Lower leg skin (tissue), 3 donors: ENCODE measurements at regions not wholly inside any gene's neighbourhood (a gene's known extent, or its start where the extent isn't known, plus 50 kb on each side); places are given as distances from the start of the nearest gene placed in this dataset.

Source experiments
- POLR2A ChIP-seq, 2 donors: fragments of 450-650 bp; IDR thresholded peaks; one replicate each; pipeline ENCODE4 v1.6.1; 2016 to 2017; ENCODE audit warnings: antibody characterized with exemption in 2 of 2, mild to moderate bottlenecking in 1 of 2, moderate library complexity in 1 of 2
- TF ChIP-seq, protein P1 (sequence below), 3 donors: fragments of 450-650 bp; IDR thresholded peaks; one replicate each; pipeline ENCODE4 v1.5.1; 2016; ENCODE audit warnings: antibody characterized with exemption in 3 of 3, mild to moderate bottlenecking in 3 of 3, moderate library complexity in 2 of 3

- TF ChIP-seq, protein P1, sequence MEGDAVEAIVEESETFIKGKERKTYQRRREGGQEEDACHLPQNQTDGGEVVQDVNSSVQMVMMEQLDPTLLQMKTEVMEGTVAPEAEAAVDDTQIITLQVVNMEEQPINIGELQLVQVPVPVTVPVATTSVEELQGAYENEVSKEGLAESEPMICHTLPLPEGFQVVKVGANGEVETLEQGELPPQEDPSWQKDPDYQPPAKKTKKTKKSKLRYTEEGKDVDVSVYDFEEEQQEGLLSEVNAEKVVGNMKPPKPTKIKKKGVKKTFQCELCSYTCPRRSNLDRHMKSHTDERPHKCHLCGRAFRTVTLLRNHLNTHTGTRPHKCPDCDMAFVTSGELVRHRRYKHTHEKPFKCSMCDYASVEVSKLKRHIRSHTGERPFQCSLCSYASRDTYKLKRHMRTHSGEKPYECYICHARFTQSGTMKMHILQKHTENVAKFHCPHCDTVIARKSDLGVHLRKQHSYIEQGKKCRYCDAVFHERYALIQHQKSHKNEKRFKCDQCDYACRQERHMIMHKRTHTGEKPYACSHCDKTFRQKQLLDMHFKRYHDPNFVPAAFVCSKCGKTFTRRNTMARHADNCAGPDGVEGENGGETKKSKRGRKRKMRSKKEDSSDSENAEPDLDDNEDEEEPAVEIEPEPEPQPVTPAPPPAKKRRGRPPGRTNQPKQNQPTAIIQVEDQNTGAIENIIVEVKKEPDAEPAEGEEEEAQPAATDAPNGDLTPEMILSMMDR (IDR thresholded peaks at IDR 0.05): no peak
- TF ChIP-seq POLR2A (IDR thresholded peaks at IDR 0.05): no peak
These were observed 523.6 kb downstream of the NTRK3 start for GRCh38 chr15:87732976-87733375.
